ENCODE measurements at regions not wholly inside any gene's neighbourhood (a gene's known extent, or its start where the extent isn't known, plus 50 kb on each side); places are given as distances from the start of the nearest gene placed in this dataset.
"Not testable (repeated sequence)": the region's sequence is repeated elsewhere in the genome, so short reads cannot be mapped to it uniquely, and the experiment has no call there.

GRCh38 chr10:130493021-130493420 lies 356.8 kb downstream of the GLRX3 start:
- DNase-seq = no peak

GRCh38 chr10:130493446-130494145 lies 357.4 kb downstream of the GLRX3 start:
- no peak for DNase-seq

GRCh38 chr10:130495116-130495862 lies 359.1 kb downstream of the GLRX3 start:
- no peak for DNase-seq

GRCh38 chr10:130495891-130496636 lies 359.9 kb downstream of the GLRX3 start:
- no peak for DNase-seq

GRCh38 chr10:130497056-130498010 lies 361.1 kb downstream of the GLRX3 start:
- DNase-seq = no peak

- no peak for DNase-seq
Measured at GRCh38 chr10:130498042-130498441, 361.9 kb downstream of the GLRX3 start.

- DNase-seq = no peak
Measured at GRCh38 chr10:130498934-130499333, 362.7 kb downstream of the GLRX3 start.

- DNase-seq = no peak
Measured at GRCh38 chr10:130499541-130499940, 363.4 kb downstream of the GLRX3 start.

GRCh38 chr10:130500261-130501000 lies 364.2 kb downstream of the GLRX3 start:
- DNase-seq = no peak

- DNase-seq = no peak
Measured at GRCh38 chr10:130507461-130507860, 371.3 kb downstream of the GLRX3 start.

GRCh38 chr10:130509881-130510689 lies 373.9 kb downstream of the GLRX3 start:
- no peak for DNase-seq

GRCh38 chr10:130510755-130511154 lies 374.6 kb downstream of the GLRX3 start:
- no peak for DNase-seq

- DNase-seq = no peak
Measured at GRCh38 chr10:130511766-130512165, 375.6 kb downstream of the GLRX3 start.

GRCh38 chr10:130512936-130513335 lies 376.7 kb downstream of the GLRX3 start:
- no peak for DNase-seq

- DNase-seq = no peak
Measured at GRCh38 chr10:130513686-130514476, 377.7 kb downstream of the GLRX3 start.

- DNase-seq = no peak
Measured at GRCh38 chr10:130515670-130516069, 379.5 kb downstream of the GLRX3 start.

GRCh38 chr10:130516141-130516735 lies 380.0 kb downstream of the GLRX3 start:
- DNase-seq = no peak

- not testable (repeated sequence) for DNase-seq
Measured at GRCh38 chr10:130518921-130519320, 382.7 kb downstream of the GLRX3 start.

- DNase-seq = no peak
Measured at GRCh38 chr10:130519791-130520190, 383.6 kb downstream of the GLRX3 start.

GRCh38 chr10:130531312-130531711 lies 395.1 kb downstream of the GLRX3 start:
- no peak for DNase-seq

All from SHP77 (cell line).